Activated CD4-positive, alpha-beta T cell treated with anti-CD3 and anti-CD28 coated beads for 36 hours (primary cell): ENCODE measurements at regions not wholly inside any gene's neighbourhood (a gene's known extent, or its start where the extent isn't known, plus 50 kb on each side); places are given as distances from the start of the nearest gene placed in this dataset.

ENCODE experiments used
- ATAC-seq: fragments of 200-7000 bp; cut with Tn5 transposase; one replicate; pipeline ENCODE4 v1.10.0; 2021; ENCODE audit warnings: mild to moderate bottlenecking, moderate library complexity
- CTCF ChIA-PET: fragments of 350-600 bp; sonication (Branson Sonifier 250); formaldehyde crosslinking; loops from one replicate; lab custom pipeline; 2021; ENCODE audit warnings: antibody characterized with exemption; lab: Charles Lee
- POLR2A ChIA-PET: fragments of 350-600 bp; sonication (Branson Sonifier 250); formaldehyde crosslinking; loops from one replicate; lab custom pipeline; 2021; ENCODE audit warnings: antibody characterized with exemption, inconsistent platforms; lab: Charles Lee
- DNase-seq: peaks from one replicate; pipeline ENCODE4 v3.0.0-alpha.2; 2020
- H3K27ac Mint-ChIP-seq: one replicate; pipeline ENCODE4 v1.8.0; 2021; ENCODE audit warnings: mixed read lengths
- H3K27me3 Mint-ChIP-seq: one replicate; pipeline ENCODE4 v1.8.0; 2021; ENCODE audit warnings: mixed read lengths
- H3K36me3 Mint-ChIP-seq: one replicate; pipeline ENCODE4 v1.8.0; 2021; ENCODE audit warnings: low read depth, mixed read lengths
- H3K4me1 Mint-ChIP-seq: one replicate; pipeline ENCODE4 v1.8.0; 2021; ENCODE audit warnings: mixed read lengths
- H3K4me3 Mint-ChIP-seq: one replicate; pipeline ENCODE4 v1.8.0; 2021; ENCODE audit warnings: mild to moderate bottlenecking, moderate library complexity, mixed read lengths
- H3K9me3 Mint-ChIP-seq: one replicate; pipeline ENCODE4 v1.8.0; 2021; ENCODE audit warnings: low read depth, mixed read lengths
- intact Hi-C, 2 experiments: fragments of 100-400 bp; cut with DNase I in 1 of 2; cut with micrococcal nuclease in 1 of 2; formaldehyde crosslinking; loops; one replicate each; pipeline versions ENCODE4 v1.14.2 to v1.15.1; 2022 to 2024; cut with DNase I, micrococcal nuclease

- ChIA-PET CTCF (no interaction called here), POLR2A (no interaction called here)
- no peaks in the 10 kb centered on the region for H3K27me3 Mint-ChIP-seq
- no peak for DNase-seq
- no peaks in the 10 kb centered on the region for H3K4me1 Mint-ChIP-seq
- intact Hi-C loops = loop anchor here in 1 of 2 experiments (5.0 kb wide), 1 partner anchor 1510 kb away; no protein-coding TSS in a partner anchor
- no peak for ATAC-seq
- H3K4me3 Mint-ChIP-seq = no peak overlapping the region
- no peaks in the 10 kb centered on the region for H3K36me3 Mint-ChIP-seq
- H3K27ac Mint-ChIP-seq = no peak overlapping the region
- no peaks in the 10 kb centered on the region for H3K9me3 Mint-ChIP-seq
These were observed 716.6 kb upstream of the TENM4 start for GRCh38 chr11:80157447-80157846.

GRCh38 chr11:80156062-80156461 lies 715.2 kb upstream of the TENM4 start:
- Mint-ChIP-seq H3K4me3 (no peak overlapping the region), H3K27ac (no peak overlapping the region), H3K27me3 (no peaks in the 10 kb centered on the region), H3K36me3 (no peaks in the 10 kb centered on the region), H3K9me3 (peaks cover 4% of the 10 kb centered on the region), H3K4me1 (no peaks in the 10 kb centered on the region)
- CTCF ChIA-PET = interaction anchor here (1.2 kb wide), 1 partner anchor 1363 kb away, joined by 4 read pairs; no protein-coding TSS in a partner anchor
- POLR2A ChIA-PET = no interaction called here
- DNase-seq (no peak), ATAC-seq (no peak)
- intact Hi-C loops = loop anchor here in 1 of 2 experiments (5.0 kb wide), 1 partner anchor 1509 kb away; no protein-coding TSS in a partner anchor

GRCh38 chr11:80155412-80156017 lies 714.7 kb upstream of the TENM4 start:
- no peak overlapping the region for H3K27ac Mint-ChIP-seq
- DNase-seq = no peak
- H3K27me3 Mint-ChIP-seq = no peaks in the 10 kb centered on the region
- no peak overlapping the region for H3K4me3 Mint-ChIP-seq
- H3K9me3 Mint-ChIP-seq = peaks cover 4% of the 10 kb centered on the region
- ATAC-seq = no peak
- ChIA-PET CTCF (interaction anchor here (1.2 kb wide), 1 partner anchor 1362 kb away, joined by 4 read pairs; no protein-coding TSS in a partner anchor), POLR2A (no interaction called here)
- intact Hi-C loops = loop anchor here in 1 of 2 experiments (2.0 to 5.0 kb wide), 2 partner anchors 755 to 1508 kb away; no protein-coding TSS in a partner anchor
- no peaks in the 10 kb centered on the region for H3K4me1 Mint-ChIP-seq
- H3K36me3 Mint-ChIP-seq = no peaks in the 10 kb centered on the region

GRCh38 chr11:80146232-80146631 lies 705.4 kb upstream of the TENM4 start:
- H3K27ac Mint-ChIP-seq = no peak overlapping the region
- intact Hi-C loops = no loop called here
- POLR2A ChIA-PET = no interaction called here
- H3K27me3 Mint-ChIP-seq = no peaks in the 10 kb centered on the region
- no peaks in the 10 kb centered on the region for H3K4me1 Mint-ChIP-seq
- peaks cover 5% of the 10 kb centered on the region for H3K9me3 Mint-ChIP-seq
- ATAC-seq (no peak), DNase-seq (no peak)
- CTCF ChIA-PET = no interaction called here
- H3K4me3 Mint-ChIP-seq = no peak overlapping the region
- H3K36me3 Mint-ChIP-seq = no peaks in the 10 kb centered on the region

- H3K27me3 Mint-ChIP-seq = no peaks in the 10 kb centered on the region
- H3K9me3 Mint-ChIP-seq = peaks cover 9% of the 10 kb centered on the region
- no peaks in the 10 kb centered on the region for H3K36me3 Mint-ChIP-seq
- no peak for ATAC-seq
- H3K4me1 Mint-ChIP-seq = no peaks in the 10 kb centered on the region
- no peak for DNase-seq
- CTCF ChIA-PET = no interaction called here
- POLR2A ChIA-PET = no interaction called here
- H3K27ac Mint-ChIP-seq = no peak overlapping the region
- intact Hi-C loops = no loop called here
- no peak overlapping the region for H3K4me3 Mint-ChIP-seq
These were observed 704.2 kb upstream of the TENM4 start for GRCh38 chr11:80144897-80145594.

GRCh38 chr11:80136991-80137390 lies 696.2 kb upstream of the TENM4 start:
- H3K36me3 Mint-ChIP-seq = no peaks in the 10 kb centered on the region
- intact Hi-C loops = no loop called here
- H3K9me3 Mint-ChIP-seq = peaks cover 10% of the 10 kb centered on the region
- ChIA-PET CTCF (no interaction called here), POLR2A (no interaction called here)
- H3K27me3 Mint-ChIP-seq = no peaks in the 10 kb centered on the region
- ATAC-seq (no peak), DNase-seq (no peak)
- no peaks in the 10 kb centered on the region for H3K4me1 Mint-ChIP-seq
- H3K4me3 Mint-ChIP-seq = no peak overlapping the region
- H3K27ac Mint-ChIP-seq = no peak overlapping the region

GRCh38 chr11:80129396-80129795 lies 688.6 kb upstream of the TENM4 start:
- DNase-seq (no peak), ATAC-seq (no peak)
- Mint-ChIP-seq H3K27me3 (no peaks in the 10 kb centered on the region), H3K27ac (no peak overlapping the region), H3K4me3 (no peak overlapping the region), H3K9me3 (peaks cover 2% of the 10 kb centered on the region), H3K4me1 (no peaks in the 10 kb centered on the region), H3K36me3 (no peaks in the 10 kb centered on the region)
- intact Hi-C loops = no loop called here
- ChIA-PET POLR2A (no interaction called here), CTCF (no interaction called here)

- H3K4me1 Mint-ChIP-seq = no peaks in the 10 kb centered on the region
- H3K4me3 Mint-ChIP-seq = no peak overlapping the region
- H3K36me3 Mint-ChIP-seq = no peaks in the 10 kb centered on the region
- CTCF ChIA-PET = no interaction called here
- no peaks in the 10 kb centered on the region for H3K27me3 Mint-ChIP-seq
- H3K27ac Mint-ChIP-seq = no peak overlapping the region
- ATAC-seq = no peak
- DNase-seq = no peak
- intact Hi-C loops = no loop called here
- peaks cover 5% of the 10 kb centered on the region for H3K9me3 Mint-ChIP-seq
- POLR2A ChIA-PET = interaction anchor here (0.6 kb wide), 1 partner anchor 376 kb away, joined by 3 read pairs; no protein-coding TSS in a partner anchor
These were observed 681.4 kb upstream of the TENM4 start for GRCh38 chr11:80122211-80122610.

- ChIA-PET CTCF (no interaction called here), POLR2A (no interaction called here)
- DNase-seq (no peak), ATAC-seq (no peak)
- intact Hi-C loops = no loop called here
- H3K9me3 Mint-ChIP-seq = peaks cover 8% of the 10 kb centered on the region
- no peaks in the 10 kb centered on the region for H3K27me3 Mint-ChIP-seq
- H3K4me1 Mint-ChIP-seq = no peaks in the 10 kb centered on the region
- H3K27ac Mint-ChIP-seq = no peak overlapping the region
- no peaks in the 10 kb centered on the region for H3K36me3 Mint-ChIP-seq
- no peak overlapping the region for H3K4me3 Mint-ChIP-seq
These were observed 677.2 kb upstream of the TENM4 start for GRCh38 chr11:80118073-80118472.

GRCh38 chr11:80116796-80117195 lies 676.0 kb upstream of the TENM4 start:
- Mint-ChIP-seq H3K9me3 (peaks cover 8% of the 10 kb centered on the region), H3K27ac (no peak overlapping the region), H3K4me3 (no peak overlapping the region), H3K36me3 (no peaks in the 10 kb centered on the region), H3K4me1 (no peaks in the 10 kb centered on the region), H3K27me3 (no peaks in the 10 kb centered on the region)
- CTCF ChIA-PET = no interaction called here
- intact Hi-C loops = no loop called here
- POLR2A ChIA-PET = no interaction called here
- no peak for ATAC-seq
- no peak for DNase-seq

- CTCF ChIA-PET = no interaction called here
- Mint-ChIP-seq H3K4me1 (no peaks in the 10 kb centered on the region), H3K9me3 (peaks cover 3% of the 10 kb centered on the region), H3K27me3 (no peaks in the 10 kb centered on the region), H3K4me3 (no peak overlapping the region), H3K27ac (no peak overlapping the region), H3K36me3 (no peaks in the 10 kb centered on the region)
- ATAC-seq (no peak), DNase-seq (no peak)
- POLR2A ChIA-PET = no interaction called here
- intact Hi-C loops = no loop called here
These were observed 668.8 kb upstream of the TENM4 start for GRCh38 chr11:80109652-80110051.

- ATAC-seq = no peak
- DNase-seq = no peak
- H3K9me3 Mint-ChIP-seq = peaks cover 3% of the 10 kb centered on the region
- H3K4me3 Mint-ChIP-seq = no peak overlapping the region
- no peaks in the 10 kb centered on the region for H3K27me3 Mint-ChIP-seq
- H3K27ac Mint-ChIP-seq = no peak overlapping the region
- POLR2A ChIA-PET = no interaction called here
- H3K36me3 Mint-ChIP-seq = no peaks in the 10 kb centered on the region
- CTCF ChIA-PET = no interaction called here
- intact Hi-C loops = no loop called here
- H3K4me1 Mint-ChIP-seq = no peaks in the 10 kb centered on the region
These were observed 668.2 kb upstream of the TENM4 start for GRCh38 chr11:80109031-80109430.
